IgD-negative memory B cell (primary cell): ENCODE measurements at regions not wholly inside any gene's neighbourhood (a gene's known extent, or its start where the extent isn't known, plus 50 kb on each side); places are given as distances from the start of the nearest gene placed in this dataset.
"Not testable (repeated sequence)": the region's sequence is repeated elsewhere in the genome, so short reads cannot be mapped to it uniquely, and the experiment has no call there.

Source experiments
- H3K27ac Mint-ChIP-seq, 3 donors: one replicate each; pipeline ENCODE4 v1.8.0; 2020 to 2022; ENCODE audit warnings: mild to moderate bottlenecking in 3 of 3, mixed read lengths in 3 of 3, moderate library complexity in 1 of 3
- H3K27me3 Mint-ChIP-seq: one replicate; pipeline ENCODE4 v1.8.0; 2021; ENCODE audit warnings: mixed read lengths
- H3K36me3 Mint-ChIP-seq: one replicate; pipeline ENCODE4 v1.8.0; 2020; ENCODE audit warnings: mild to moderate bottlenecking, mixed read lengths
- H3K4me1 Mint-ChIP-seq, 3 donors: one replicate each; pipeline ENCODE4 v1.8.0; 2020 to 2022; ENCODE audit warnings: mixed read lengths in 3 of 3, mild to moderate bottlenecking in 1 of 3
- H3K4me3 Mint-ChIP-seq, 4 donors: one replicate each; pipeline ENCODE4 v1.8.0; 2020 to 2022; ENCODE audit warnings: mild to moderate bottlenecking in 4 of 4, mixed read lengths in 4 of 4, moderate library complexity in 3 of 4
- H3K9me3 Mint-ChIP-seq, 3 donors: one replicate each; pipeline ENCODE4 v1.8.0; 2020 to 2021; ENCODE audit warnings: mixed read lengths in 3 of 3, mild to moderate bottlenecking in 1 of 3

DNA sequence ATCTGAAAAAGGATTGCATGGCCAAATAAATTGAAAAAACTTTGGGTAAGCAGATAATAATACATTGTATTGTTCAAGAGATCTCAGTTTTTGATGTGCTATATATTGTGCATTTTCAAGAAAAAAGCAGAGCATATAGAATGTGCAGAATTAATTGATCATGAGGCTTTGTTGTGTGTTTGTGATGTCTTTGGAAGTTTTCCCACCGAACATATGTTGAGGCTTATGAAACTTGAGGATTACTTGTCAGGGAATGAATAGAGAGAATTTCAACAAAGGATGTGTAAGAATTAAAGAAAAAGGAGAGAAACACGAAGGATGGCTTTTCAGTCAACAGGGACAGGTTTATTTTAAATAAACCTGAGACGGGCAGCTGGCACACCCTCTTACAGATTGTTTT, 232.5 kb upstream of the POU1F1 start:
- H3K27me3 Mint-ChIP-seq: no peaks in the 10 kb centered on the region
- H3K4me3 Mint-ChIP-seq: no peak overlapping the region
- H3K4me1 Mint-ChIP-seq: no peaks in the 10 kb centered on the region
- no peaks in the 10 kb centered on the region for H3K36me3 Mint-ChIP-seq
- H3K27ac Mint-ChIP-seq: no peak overlapping the region
- H3K9me3 Mint-ChIP-seq: peaks cover 0 to 3% (median 2%) of the 10 kb centered on the region in 3 donors

GRCh38 chr3:87507753-87508152, 231.4 kb upstream of the POU1F1 start:
- Mint-ChIP-seq H3K9me3 (peaks cover 0 to 4% (median 2%) of the 10 kb centered on the region in 3 donors), H3K4me3 (no peak overlapping the region), H3K4me1 (no peaks in the 10 kb centered on the region), H3K27me3 (no peaks in the 10 kb centered on the region), H3K36me3 (no peaks in the 10 kb centered on the region), H3K27ac (no peak overlapping the region)

GRCh38 chr3:87503900-87504498, 227.6 kb upstream of the POU1F1 start:
- H3K9me3 Mint-ChIP-seq: peaks cover 0 to 4% (median 2%) of the 10 kb centered on the region in 3 donors
- no peak overlapping the region for H3K27ac Mint-ChIP-seq
- no peak overlapping the region for H3K4me3 Mint-ChIP-seq
- H3K36me3 Mint-ChIP-seq: no peaks in the 10 kb centered on the region
- peaks cover 0 to 2% (median 0%) of the 10 kb centered on the region in 3 donors for H3K4me1 Mint-ChIP-seq
- no peaks in the 10 kb centered on the region for H3K27me3 Mint-ChIP-seq

DNA sequence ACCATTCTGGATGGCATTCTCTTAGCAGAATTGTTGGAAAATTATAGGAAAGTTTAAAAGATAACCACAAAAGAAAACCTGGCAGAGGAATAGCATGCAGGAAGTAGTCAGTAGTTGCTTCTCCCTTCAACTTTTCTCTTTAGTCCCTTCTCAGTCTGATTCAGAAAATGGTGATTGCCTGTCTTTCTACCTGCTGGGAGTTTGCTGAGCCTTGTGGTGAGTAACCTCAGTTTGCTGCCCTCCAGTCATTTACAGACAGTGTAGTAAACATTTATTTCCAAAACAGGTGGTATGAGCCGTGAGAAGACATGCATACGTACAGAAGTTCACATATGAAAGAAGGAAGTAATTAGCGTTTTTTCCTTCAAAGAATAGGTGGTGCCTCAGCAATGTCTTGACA, 224.7 kb upstream of the POU1F1 start:
- Mint-ChIP-seq H3K9me3 (peaks cover 0 to 4% (median 2%) of the 10 kb centered on the region in 3 donors), H3K4me1 (peaks cover 0 to 2% (median 0%) of the 10 kb centered on the region in 3 donors), H3K27me3 (no peaks in the 10 kb centered on the region), H3K27ac (no peak overlapping the region), H3K36me3 (no peaks in the 10 kb centered on the region), H3K4me3 (no peak overlapping the region)

GRCh38 chr3:87498358-87499080, 222.1 kb upstream of the POU1F1 start:
- no peaks in the 10 kb centered on the region for H3K27me3 Mint-ChIP-seq

GRCh38 chr3:87495938-87496337, 219.6 kb upstream of the POU1F1 start:
- Mint-ChIP-seq H3K27me3 (peaks cover 1% of the 10 kb centered on the region), H3K27ac (no peak overlapping the region), H3K4me3 (no peak overlapping the region), H3K9me3 (peaks cover 0 to 1% (median 0%) of the 10 kb centered on the region in 3 donors), H3K36me3 (no peaks in the 10 kb centered on the region), H3K4me1 (no peaks in the 10 kb centered on the region)

More at GRCh38 chr3:87498358-87499080, 222.1 kb upstream of the POU1F1 start:
- H3K4me3 Mint-ChIP-seq: no peak overlapping the region
- H3K36me3 Mint-ChIP-seq: no peaks in the 10 kb centered on the region
- no peak overlapping the region for H3K27ac Mint-ChIP-seq
- H3K9me3 Mint-ChIP-seq: no peaks in the 10 kb centered on the region
- H3K4me1 Mint-ChIP-seq: peaks cover 0 to 2% (median 0%) of the 10 kb centered on the region in 3 donors

GRCh38 chr3:87494264-87494663, 217.9 kb upstream of the POU1F1 start:
- H3K27me3 Mint-ChIP-seq: peaks cover 1% of the 10 kb centered on the region
- H3K4me1 Mint-ChIP-seq: no peaks in the 10 kb centered on the region
- peaks cover 0 to 1% (median 0%) of the 10 kb centered on the region in 3 donors for H3K9me3 Mint-ChIP-seq
- H3K36me3 Mint-ChIP-seq: no peaks in the 10 kb centered on the region
- no peak overlapping the region for H3K4me3 Mint-ChIP-seq
- no peak overlapping the region for H3K27ac Mint-ChIP-seq

DNA sequence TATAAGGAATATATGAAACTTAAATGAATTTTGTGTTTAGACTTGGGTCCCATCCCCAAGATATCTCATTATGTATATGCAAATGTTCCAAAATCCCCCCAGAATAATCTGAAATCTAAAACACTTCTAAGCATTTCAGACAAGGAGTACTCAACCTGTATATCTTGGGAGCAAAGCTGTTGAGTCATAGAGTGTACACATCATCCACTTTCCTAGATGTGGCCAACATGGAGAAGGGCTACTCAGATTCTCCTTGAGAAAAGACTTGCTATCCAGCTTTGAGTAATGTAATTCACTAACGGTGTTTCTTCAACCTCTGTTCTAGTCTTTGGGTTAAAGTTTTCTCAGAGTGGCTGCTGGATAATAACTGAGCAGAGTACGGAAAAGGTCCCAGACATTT, 215.5 kb upstream of the POU1F1 start:
- no peaks in the 10 kb centered on the region for H3K4me1 Mint-ChIP-seq
- H3K36me3 Mint-ChIP-seq: no peaks in the 10 kb centered on the region
- H3K27me3 Mint-ChIP-seq: peaks cover 1% of the 10 kb centered on the region
- no peak overlapping the region for H3K4me3 Mint-ChIP-seq
- H3K9me3 Mint-ChIP-seq: peaks cover 0 to 1% (median 0%) of the 10 kb centered on the region in 3 donors
- H3K27ac Mint-ChIP-seq: no peak overlapping the region

GRCh38 chr3:87489892-87490291, 213.5 kb upstream of the POU1F1 start:
- no peaks in the 10 kb centered on the region for H3K36me3 Mint-ChIP-seq
- H3K27ac Mint-ChIP-seq: no peak overlapping the region
- peaks cover 0 to 4% (median 0%) of the 10 kb centered on the region in 3 donors for H3K9me3 Mint-ChIP-seq
- H3K27me3 Mint-ChIP-seq: peaks cover 1% of the 10 kb centered on the region
- H3K4me1 Mint-ChIP-seq: no peaks in the 10 kb centered on the region
- H3K4me3 Mint-ChIP-seq: no peak overlapping the region

- Mint-ChIP-seq H3K4me1 (no peaks in the 10 kb centered on the region), H3K9me3 (peaks cover 0 to 4% (median 0%) of the 10 kb centered on the region in 3 donors), H3K27ac (no peak overlapping the region), H3K4me3 (no peak overlapping the region), H3K36me3 (no peaks in the 10 kb centered on the region), H3K27me3 (peaks cover 1% of the 10 kb centered on the region)
These were observed 212.4 kb upstream of the POU1F1 start for GRCh38 chr3:87488765-87489164.

- H3K36me3 Mint-ChIP-seq, H3K9me3 Mint-ChIP-seq, H3K4me1 Mint-ChIP-seq, H3K27me3 Mint-ChIP-seq, H3K27ac Mint-ChIP-seq, H3K4me3 Mint-ChIP-seq: not testable (repeated sequence)
These were observed 210.3 kb upstream of the POU1F1 start for GRCh38 chr3:87486635-87487034.

DNA sequence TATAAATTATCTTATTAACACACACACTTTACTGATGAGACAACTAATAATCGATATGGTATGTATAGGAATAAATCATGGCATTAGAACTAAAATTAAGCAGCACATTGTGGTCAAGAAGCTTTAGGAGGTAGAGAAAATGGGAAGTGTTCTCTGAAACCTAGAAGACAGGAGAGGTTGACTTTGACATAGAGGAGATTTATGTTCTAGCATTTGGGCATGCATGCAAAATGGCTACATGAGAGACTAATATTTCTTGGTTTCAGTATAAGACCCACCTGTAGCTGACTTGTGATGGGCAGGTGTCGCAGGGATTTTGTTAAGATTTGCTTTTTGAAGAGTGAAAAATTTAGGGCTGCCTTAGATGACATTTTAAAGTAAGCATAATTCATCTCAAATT, 209.7 kb upstream of the POU1F1 start:
- Mint-ChIP-seq H3K36me3 (no peaks in the 10 kb centered on the region), H3K9me3 (peaks cover 0 to 3% (median 0%) of the 10 kb centered on the region in 3 donors)

DNA sequence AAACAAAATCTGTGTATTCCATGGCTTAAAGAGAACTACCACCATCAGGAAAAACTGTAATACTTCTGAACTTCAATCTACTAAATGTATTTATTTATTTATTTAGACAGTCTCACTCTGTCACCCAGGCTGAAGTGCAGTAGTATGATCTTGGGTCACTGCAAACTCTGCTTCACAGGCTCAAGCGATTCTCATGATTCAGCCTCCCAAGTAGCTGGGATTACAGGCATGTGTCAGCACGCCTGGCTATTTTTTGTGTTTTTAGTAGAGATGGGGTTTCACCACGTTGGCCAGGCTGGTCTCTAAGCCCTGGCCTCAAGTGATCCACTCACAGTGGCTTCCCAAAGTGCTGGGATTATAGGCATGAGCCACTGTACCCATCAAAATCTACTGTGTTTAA, 202.3 kb upstream of the POU1F1 start:
- H3K27ac Mint-ChIP-seq: no peak overlapping the region
- H3K4me3 Mint-ChIP-seq: no peak overlapping the region
- H3K36me3 Mint-ChIP-seq: no peaks in the 10 kb centered on the region
- H3K4me1 Mint-ChIP-seq: no peaks in the 10 kb centered on the region
- H3K27me3 Mint-ChIP-seq: no peaks in the 10 kb centered on the region
- H3K9me3 Mint-ChIP-seq: peaks cover under 1 to 4% (median 3%) of the 10 kb centered on the region in 3 donors

More for the DNA sequence above, 209.7 kb upstream of the POU1F1 start:
- Mint-ChIP-seq H3K27me3 (no peaks in the 10 kb centered on the region), H3K4me1 (no peaks in the 10 kb centered on the region), H3K4me3 (no peak overlapping the region), H3K27ac (no peak overlapping the region)

DNA sequence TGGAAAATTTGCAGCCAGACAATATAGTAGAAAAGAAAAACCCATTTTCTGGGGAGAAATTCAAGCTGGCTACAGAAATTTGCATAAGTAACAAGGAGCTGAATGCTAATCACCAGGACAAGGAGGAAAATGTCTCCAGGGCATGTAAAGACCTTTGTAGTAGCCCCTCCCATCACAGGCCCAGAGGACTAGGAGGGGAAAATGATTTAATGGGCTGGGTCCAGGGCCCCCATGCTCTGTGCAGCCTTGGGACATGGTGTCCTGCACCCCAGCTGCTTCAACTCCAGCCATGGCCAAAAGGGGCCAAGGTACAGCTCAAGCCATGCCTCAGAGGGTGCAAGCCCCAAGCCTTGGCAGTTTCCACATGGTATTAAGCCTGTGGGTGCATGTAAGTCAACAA, 197.6 kb upstream of the POU1F1 start:
- Mint-ChIP-seq H3K4me1 (no peaks in the 10 kb centered on the region), H3K27me3 (no peaks in the 10 kb centered on the region), H3K9me3 (peaks cover 3 to 8% (median 3%) of the 10 kb centered on the region in 3 donors), H3K36me3 (no peaks in the 10 kb centered on the region), H3K27ac (no peak overlapping the region), H3K4me3 (no peak overlapping the region)

GRCh38 chr3:87468938-87469337, 192.6 kb upstream of the POU1F1 start:
- no peak overlapping the region for H3K4me3 Mint-ChIP-seq
- H3K36me3 Mint-ChIP-seq: no peaks in the 10 kb centered on the region
- no peak overlapping the region for H3K27ac Mint-ChIP-seq
- peaks cover 2 to 25% (median 5%) of the 10 kb centered on the region in 3 donors for H3K9me3 Mint-ChIP-seq
- H3K4me1 Mint-ChIP-seq: peaks cover 0 to 1% (median 0%) of the 10 kb centered on the region in 3 donors
- no peaks in the 10 kb centered on the region for H3K27me3 Mint-ChIP-seq

- Mint-ChIP-seq H3K9me3 (peaks cover 2 to 20% (median 5%) of the 10 kb centered on the region in 3 donors), H3K27ac (no peak overlapping the region), H3K4me3 (no peak overlapping the region), H3K27me3 (no peaks in the 10 kb centered on the region), H3K4me1 (peaks cover 0 to 1% (median 0%) of the 10 kb centered on the region in 3 donors), H3K36me3 (no peaks in the 10 kb centered on the region)
These were observed 191.9 kb upstream of the POU1F1 start for GRCh38 chr3:87468235-87468634.
